ENCODE measurements at regions not wholly inside any gene's neighbourhood (a gene's known extent, or its start where the extent isn't known, plus 50 kb on each side); places are given as distances from the start of the nearest gene placed in this dataset.

DNA sequence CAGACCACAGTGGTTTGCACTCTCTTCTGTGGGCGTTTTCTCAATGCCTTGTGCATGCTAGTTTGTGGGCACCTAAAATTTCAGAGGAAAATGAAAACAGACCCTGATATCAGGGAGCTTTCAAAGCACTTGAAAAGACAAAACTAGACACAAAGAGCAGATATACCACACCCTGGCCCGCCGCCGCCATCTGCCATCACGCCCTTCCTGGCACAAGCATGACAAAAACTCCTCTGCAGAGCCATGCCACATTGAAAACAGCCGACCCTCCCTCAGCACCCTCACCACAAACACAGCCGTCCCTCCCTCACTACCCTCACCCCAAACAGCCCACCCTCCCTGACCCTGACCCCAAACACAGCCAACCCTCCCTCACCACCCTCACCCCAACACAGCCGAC, 84.8 kb upstream of the RAB6C start (continued):
- TF ChIP-seq, protein P1, sequence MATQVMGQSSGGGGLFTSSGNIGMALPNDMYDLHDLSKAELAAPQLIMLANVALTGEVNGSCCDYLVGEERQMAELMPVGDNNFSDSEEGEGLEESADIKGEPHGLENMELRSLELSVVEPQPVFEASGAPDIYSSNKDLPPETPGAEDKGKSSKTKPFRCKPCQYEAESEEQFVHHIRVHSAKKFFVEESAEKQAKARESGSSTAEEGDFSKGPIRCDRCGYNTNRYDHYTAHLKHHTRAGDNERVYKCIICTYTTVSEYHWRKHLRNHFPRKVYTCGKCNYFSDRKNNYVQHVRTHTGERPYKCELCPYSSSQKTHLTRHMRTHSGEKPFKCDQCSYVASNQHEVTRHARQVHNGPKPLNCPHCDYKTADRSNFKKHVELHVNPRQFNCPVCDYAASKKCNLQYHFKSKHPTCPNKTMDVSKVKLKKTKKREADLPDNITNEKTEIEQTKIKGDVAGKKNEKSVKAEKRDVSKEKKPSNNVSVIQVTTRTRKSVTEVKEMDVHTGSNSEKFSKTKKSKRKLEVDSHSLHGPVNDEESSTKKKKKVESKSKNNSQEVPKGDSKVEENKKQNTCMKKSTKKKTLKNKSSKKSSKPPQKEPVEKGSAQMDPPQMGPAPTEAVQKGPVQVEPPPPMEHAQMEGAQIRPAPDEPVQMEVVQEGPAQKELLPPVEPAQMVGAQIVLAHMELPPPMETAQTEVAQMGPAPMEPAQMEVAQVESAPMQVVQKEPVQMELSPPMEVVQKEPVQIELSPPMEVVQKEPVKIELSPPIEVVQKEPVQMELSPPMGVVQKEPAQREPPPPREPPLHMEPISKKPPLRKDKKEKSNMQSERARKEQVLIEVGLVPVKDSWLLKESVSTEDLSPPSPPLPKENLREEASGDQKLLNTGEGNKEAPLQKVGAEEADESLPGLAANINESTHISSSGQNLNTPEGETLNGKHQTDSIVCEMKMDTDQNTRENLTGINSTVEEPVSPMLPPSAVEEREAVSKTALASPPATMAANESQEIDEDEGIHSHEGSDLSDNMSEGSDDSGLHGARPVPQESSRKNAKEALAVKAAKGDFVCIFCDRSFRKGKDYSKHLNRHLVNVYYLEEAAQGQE (IDR thresholded peaks at IDR 0.05; ENCODE audit: low read depth, low read length), result no peak
- no peak for TF ChIP-seq FOSL2 (IDR thresholded peaks at IDR 0.05; ENCODE audit: borderline replicate concordance, low read depth)

DNA sequence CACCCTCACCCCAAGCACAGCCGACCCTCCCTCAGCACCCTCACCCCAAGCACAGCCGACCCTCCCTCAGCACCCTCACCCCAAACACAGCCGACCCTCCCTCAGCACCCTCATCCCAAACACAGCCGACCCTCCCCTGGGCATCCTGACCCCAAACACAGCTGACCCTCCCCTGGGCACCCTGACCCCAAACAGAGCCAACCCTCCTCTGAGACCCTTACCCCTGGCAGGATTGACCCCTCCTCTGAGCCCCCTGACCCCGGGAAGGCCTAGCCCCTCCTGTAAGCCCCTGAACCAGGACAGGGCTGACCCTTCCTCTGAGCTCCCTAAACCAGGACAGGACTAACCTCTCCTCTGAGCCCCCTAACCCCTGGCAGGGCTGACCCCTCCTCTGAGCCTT, 84.4 kb upstream of the RAB6C start:
- ChIA-PET POLR2A (no interaction called here), CTCF (no interaction called here)
- no peaks in the 10 kb centered on the region for H4K20me1 ChIP-seq (ENCODE audit: insufficient read depth)
- H3K4me2 ChIP-seq, result no peak overlapping the region
- WGBS (ENCODE audit: low lambda C conversion rate), result 23% methylated on average over 5 of the region's 5 CpGs
- H3K27me3 ChIP-seq (ENCODE audit: insufficient read depth), result no peaks in the 10 kb centered on the region
- DNase-seq, result no peak
- H3F3A ChIP-seq (replicated peaks; ENCODE audit: insufficient read depth), result no peaks in the 10 kb centered on the region
- no peak overlapping the region for H3K27ac ChIP-seq (ENCODE audit: low read depth in 2 of 2, low read length in 1 of 2)
- TF ChIP-seq NRF1 (IDR thresholded peaks at IDR 0.05; ENCODE audit: low read depth, low read length) (no peak), EZH2phosphoT487 (IDR thresholded peaks at IDR 0.05; ENCODE audit: borderline replicate concordance, low read depth) (no peak), TCF12 (IDR thresholded peaks at IDR 0.05) (no peak), SMC3 (IDR thresholded peaks at IDR 0.05; ENCODE audit: low read depth, low read length) (no peak), ZBTB33 (IDR thresholded peaks at IDR 0.05; ENCODE audit: borderline replicate concordance, low read depth) (no peak), EP300 (IDR thresholded peaks at IDR 0.05; ENCODE audit: borderline replicate concordance in 1 of 2, low read depth in 1 of 2, low read length in 1 of 2) (no peak), MEF2A (IDR thresholded peaks at IDR 0.05; ENCODE audit: borderline replicate concordance, low read depth) (no peak), RAD21 (IDR thresholded peaks at IDR 0.05; ENCODE audit: low read length) (no peak), GABPA (IDR thresholded peaks at IDR 0.05; ENCODE audit: low read depth) (no peak), NFIC (IDR thresholded peaks at IDR 0.05; ENCODE audit: borderline replicate concordance) (no peak)
- TF ChIP-seq, protein P2, sequence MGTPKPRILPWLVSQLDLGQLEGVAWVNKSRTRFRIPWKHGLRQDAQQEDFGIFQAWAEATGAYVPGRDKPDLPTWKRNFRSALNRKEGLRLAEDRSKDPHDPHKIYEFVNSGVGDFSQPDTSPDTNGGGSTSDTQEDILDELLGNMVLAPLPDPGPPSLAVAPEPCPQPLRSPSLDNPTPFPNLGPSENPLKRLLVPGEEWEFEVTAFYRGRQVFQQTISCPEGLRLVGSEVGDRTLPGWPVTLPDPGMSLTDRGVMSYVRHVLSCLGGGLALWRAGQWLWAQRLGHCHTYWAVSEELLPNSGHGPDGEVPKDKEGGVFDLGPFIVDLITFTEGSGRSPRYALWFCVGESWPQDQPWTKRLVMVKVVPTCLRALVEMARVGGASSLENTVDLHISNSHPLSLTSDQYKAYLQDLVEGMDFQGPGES (IDR thresholded peaks at IDR 0.05; ENCODE audit: low read depth, low read length), result no peak
- H3K9me3 ChIP-seq, result no peaks in the 10 kb centered on the region
- no peaks in the 10 kb centered on the region for H3K36me3 ChIP-seq (replicated peaks in 1 of 2; ENCODE audit: control insufficient read depth in 1 of 2, insufficient read depth in 2 of 2, low read length in 1 of 2)
- no peak overlapping the region for H3K9ac ChIP-seq
- no peaks in the 10 kb centered on the region for H3K79me2 ChIP-seq (ENCODE audit: insufficient read depth)
- no peak overlapping the region for H2AFZ ChIP-seq (ENCODE audit: low read depth)
- no peak overlapping the region for H3K4me3 ChIP-seq (ENCODE audit: low read depth in 2 of 2, low read length in 1 of 2)
- no peaks in the 10 kb centered on the region; a peak in 1 of 4 replicates for H3K4me1 ChIP-seq (ENCODE audit: control insufficient read depth in 1 of 2, insufficient read depth in 2 of 2, low read depth in 1 of 2, low read length in 1 of 2)
- H3K9me2 ChIP-seq, result no peaks in the 10 kb centered on the region

Data from SK-N-SH (cell line).